ENCODE measurements at regions not wholly inside any gene's neighbourhood (a gene's known extent, or its start where the extent isn't known, plus 50 kb on each side); places are given as distances from the start of the nearest gene placed in this dataset.

- H3K27ac ChIP-seq, result no peak overlapping the region
- no peaks in the 10 kb centered on the region for H3K27me3 ChIP-seq (ENCODE audit: insufficient read depth, low read depth)
- H4K20me1 ChIP-seq (ENCODE audit: insufficient read depth), result no peaks in the 10 kb centered on the region
- no peaks in the 10 kb centered on the region for H3K4me1 ChIP-seq (ENCODE audit: low read depth, poor library complexity, severe bottlenecking)
- no peak overlapping the region for H2AFZ ChIP-seq (ENCODE audit: low read depth)
- H3K9ac ChIP-seq, result no peak overlapping the region
- H3K4me3 ChIP-seq (IDR thresholded peaks at IDR 0.05; ENCODE audit: insufficient read depth, low read depth, low read length), result no peak overlapping the region
- H3K79me2 ChIP-seq (ENCODE audit: insufficient read depth, low read depth), result no peaks in the 10 kb centered on the region
- TF ChIP-seq CTCF (conservative IDR thresholded peaks at IDR 0.05; ENCODE audit: low read depth, low read length), result no peak
- no peak overlapping the region for H3K4me2 ChIP-seq
- H3K36me3 ChIP-seq (ENCODE audit: insufficient read depth), result no peaks in the 10 kb centered on the region
Measured at GRCh38 chr5:27353970-27354369, 315.6 kb upstream of the CDH9 start.

- no peak overlapping the region for H3K9ac ChIP-seq
- no peaks in the 10 kb centered on the region for H3K27me3 ChIP-seq (ENCODE audit: insufficient read depth, low read depth)
- no peak overlapping the region for H2AFZ ChIP-seq (ENCODE audit: low read depth)
- H3K4me1 ChIP-seq (ENCODE audit: low read depth, poor library complexity, severe bottlenecking), result no peaks in the 10 kb centered on the region
- no peak overlapping the region for H3K27ac ChIP-seq
- no peak overlapping the region for H3K4me2 ChIP-seq
- no peaks in the 10 kb centered on the region for H3K36me3 ChIP-seq (ENCODE audit: insufficient read depth)
- TF ChIP-seq CTCF (conservative IDR thresholded peaks at IDR 0.05; ENCODE audit: low read depth, low read length), result no peak
- H3K4me3 ChIP-seq (IDR thresholded peaks at IDR 0.05; ENCODE audit: insufficient read depth, low read depth, low read length), result no peak overlapping the region
- H4K20me1 ChIP-seq (ENCODE audit: insufficient read depth), result no peaks in the 10 kb centered on the region
- no peaks in the 10 kb centered on the region for H3K79me2 ChIP-seq (ENCODE audit: insufficient read depth, low read depth)
Measured at GRCh38 chr5:27353540-27353939, 315.2 kb upstream of the CDH9 start.

- TF ChIP-seq CTCF (conservative IDR thresholded peaks at IDR 0.05; ENCODE audit: low read depth, low read length), result no peak
- no peaks in the 10 kb centered on the region for H3K4me1 ChIP-seq (ENCODE audit: low read depth, poor library complexity, severe bottlenecking)
- H3K36me3 ChIP-seq (ENCODE audit: insufficient read depth), result no peaks in the 10 kb centered on the region
- H3K27me3 ChIP-seq (ENCODE audit: insufficient read depth, low read depth), result no peaks in the 10 kb centered on the region
- H2AFZ ChIP-seq (ENCODE audit: low read depth), result no peak overlapping the region
- H4K20me1 ChIP-seq (ENCODE audit: insufficient read depth), result no peaks in the 10 kb centered on the region
- no peak overlapping the region for H3K27ac ChIP-seq
- no peaks in the 10 kb centered on the region for H3K79me2 ChIP-seq (ENCODE audit: insufficient read depth, low read depth)
- H3K4me3 ChIP-seq (IDR thresholded peaks at IDR 0.05; ENCODE audit: insufficient read depth, low read depth, low read length), result no peak overlapping the region
- H3K9ac ChIP-seq, result no peak overlapping the region
- H3K4me2 ChIP-seq, result no peak overlapping the region
Measured at GRCh38 chr5:27341342-27341741, 303.0 kb upstream of the CDH9 start.

- H3K36me3 ChIP-seq (ENCODE audit: insufficient read depth), result no peaks in the 10 kb centered on the region
- no peak overlapping the region for H3K4me3 ChIP-seq (IDR thresholded peaks at IDR 0.05; ENCODE audit: insufficient read depth, low read depth, low read length)
- no peak overlapping the region for H3K9ac ChIP-seq
- no peaks in the 10 kb centered on the region for H3K79me2 ChIP-seq (ENCODE audit: insufficient read depth, low read depth)
- no peaks in the 10 kb centered on the region for H3K4me1 ChIP-seq (ENCODE audit: low read depth, poor library complexity, severe bottlenecking)
- H4K20me1 ChIP-seq (ENCODE audit: insufficient read depth), result no peaks in the 10 kb centered on the region
- H2AFZ ChIP-seq (ENCODE audit: low read depth), result no peak overlapping the region
- no peak overlapping the region for H3K27ac ChIP-seq
- no peak overlapping the region for H3K4me2 ChIP-seq
- H3K27me3 ChIP-seq (ENCODE audit: insufficient read depth, low read depth), result no peaks in the 10 kb centered on the region
- no peak for TF ChIP-seq CTCF (conservative IDR thresholded peaks at IDR 0.05; ENCODE audit: low read depth, low read length)
Measured at GRCh38 chr5:27336817-27337216, 298.4 kb upstream of the CDH9 start.

GRCh38 chr5:27328480-27328879 lies 290.1 kb upstream of the CDH9 start:
- H4K20me1 ChIP-seq (ENCODE audit: insufficient read depth), result no peaks in the 10 kb centered on the region
- H3K27me3 ChIP-seq (ENCODE audit: insufficient read depth, low read depth), result no peaks in the 10 kb centered on the region
- no peaks in the 10 kb centered on the region for H3K79me2 ChIP-seq (ENCODE audit: insufficient read depth, low read depth)
- no peak overlapping the region for H3K9ac ChIP-seq
- no peak overlapping the region for H3K4me3 ChIP-seq (IDR thresholded peaks at IDR 0.05; ENCODE audit: insufficient read depth, low read depth, low read length)
- H2AFZ ChIP-seq (ENCODE audit: low read depth), result no peak overlapping the region
- peaks cover 15% of the 10 kb centered on the region for H3K4me1 ChIP-seq (ENCODE audit: low read depth, poor library complexity, severe bottlenecking)
- no peak overlapping the region for H3K27ac ChIP-seq
- no peak overlapping the region for H3K4me2 ChIP-seq
- TF ChIP-seq CTCF (conservative IDR thresholded peaks at IDR 0.05; ENCODE audit: low read depth, low read length), result no peak
- no peaks in the 10 kb centered on the region for H3K36me3 ChIP-seq (ENCODE audit: insufficient read depth)
